GM10847 (cell line): ENCODE measurements at regions not wholly inside any gene's neighbourhood (a gene's known extent, or its start where the extent isn't known, plus 50 kb on each side); places are given as distances from the start of the nearest gene placed in this dataset.

Source experiments
- POLR2A ChIP-seq: IDR thresholded peaks from 2 replicates; pipeline ENCODE4 v1.6.1; 2011; ENCODE audit not compliant: insufficient read length; ENCODE audit errors: extremely low read depth

- TF ChIP-seq POLR2A = no peak
Observed at GRCh38 chr10:78348411-78349164, 314.9 kb downstream of the RPS24 start.

- TF ChIP-seq POLR2A = no peak
Observed at GRCh38 chr10:78349165-78349516, 315.5 kb downstream of the RPS24 start.

- TF ChIP-seq POLR2A = no peak
Observed at GRCh38 chr10:78349911-78350663, 316.4 kb downstream of the RPS24 start.

GRCh38 chr10:78351283-78351682 lies 317.6 kb downstream of the RPS24 start:
- no peak for TF ChIP-seq POLR2A

GRCh38 chr10:78351809-78352208 lies 318.1 kb downstream of the RPS24 start:
- TF ChIP-seq POLR2A = no peak

GRCh38 chr10:78353636-78354035 lies 320.0 kb downstream of the RPS24 start:
- no peak for TF ChIP-seq POLR2A

- no peak for TF ChIP-seq POLR2A
Observed at GRCh38 chr10:78354101-78354500, 320.4 kb downstream of the RPS24 start.

GRCh38 chr10:78356291-78356900 lies 322.7 kb downstream of the RPS24 start:
- no peak for TF ChIP-seq POLR2A

- TF ChIP-seq POLR2A = no peak
Observed at GRCh38 chr10:78357141-78358063, 323.7 kb downstream of the RPS24 start.

- no peak for TF ChIP-seq POLR2A
Observed at GRCh38 chr10:78358351-78358750, 324.7 kb downstream of the RPS24 start.

- no peak for TF ChIP-seq POLR2A
Observed at GRCh38 chr10:78358982-78359381, 325.3 kb downstream of the RPS24 start.

- no peak for TF ChIP-seq POLR2A
Observed at GRCh38 chr10:78359640-78360091, 326.0 kb downstream of the RPS24 start.

GRCh38 chr10:78360284-78360683 lies 326.6 kb downstream of the RPS24 start:
- no peak for TF ChIP-seq POLR2A

- no peak for TF ChIP-seq POLR2A
Observed at GRCh38 chr10:78361031-78361430, 327.4 kb downstream of the RPS24 start.

- TF ChIP-seq POLR2A = no peak
Observed at GRCh38 chr10:78362406-78363022, 328.9 kb downstream of the RPS24 start.
